ENCODE measurements at regions not wholly inside any gene's neighbourhood (a gene's known extent, or its start where the extent isn't known, plus 50 kb on each side); places are given as distances from the start of the nearest gene placed in this dataset.

DNA sequence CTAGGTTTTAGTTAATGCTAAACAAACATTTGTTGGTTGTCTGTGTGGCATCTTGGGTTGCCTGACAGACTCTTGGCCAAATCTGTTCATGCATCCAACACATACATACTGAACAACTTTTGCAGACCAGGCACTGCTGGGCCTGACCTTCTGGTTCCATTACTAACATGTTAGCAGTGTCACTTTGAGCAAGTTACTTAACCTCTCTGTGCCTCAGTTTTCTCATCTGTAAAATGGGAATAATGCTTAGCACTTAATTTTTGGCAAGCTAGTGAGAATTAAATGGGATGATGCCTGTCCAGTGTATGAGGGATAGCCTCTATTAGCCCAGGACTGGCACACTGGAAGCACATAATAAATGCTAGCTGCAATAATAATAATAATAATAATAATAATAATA is 169.9 kb downstream of the DHX35 start (continued):
- TF ChIP-seq, protein P1, sequence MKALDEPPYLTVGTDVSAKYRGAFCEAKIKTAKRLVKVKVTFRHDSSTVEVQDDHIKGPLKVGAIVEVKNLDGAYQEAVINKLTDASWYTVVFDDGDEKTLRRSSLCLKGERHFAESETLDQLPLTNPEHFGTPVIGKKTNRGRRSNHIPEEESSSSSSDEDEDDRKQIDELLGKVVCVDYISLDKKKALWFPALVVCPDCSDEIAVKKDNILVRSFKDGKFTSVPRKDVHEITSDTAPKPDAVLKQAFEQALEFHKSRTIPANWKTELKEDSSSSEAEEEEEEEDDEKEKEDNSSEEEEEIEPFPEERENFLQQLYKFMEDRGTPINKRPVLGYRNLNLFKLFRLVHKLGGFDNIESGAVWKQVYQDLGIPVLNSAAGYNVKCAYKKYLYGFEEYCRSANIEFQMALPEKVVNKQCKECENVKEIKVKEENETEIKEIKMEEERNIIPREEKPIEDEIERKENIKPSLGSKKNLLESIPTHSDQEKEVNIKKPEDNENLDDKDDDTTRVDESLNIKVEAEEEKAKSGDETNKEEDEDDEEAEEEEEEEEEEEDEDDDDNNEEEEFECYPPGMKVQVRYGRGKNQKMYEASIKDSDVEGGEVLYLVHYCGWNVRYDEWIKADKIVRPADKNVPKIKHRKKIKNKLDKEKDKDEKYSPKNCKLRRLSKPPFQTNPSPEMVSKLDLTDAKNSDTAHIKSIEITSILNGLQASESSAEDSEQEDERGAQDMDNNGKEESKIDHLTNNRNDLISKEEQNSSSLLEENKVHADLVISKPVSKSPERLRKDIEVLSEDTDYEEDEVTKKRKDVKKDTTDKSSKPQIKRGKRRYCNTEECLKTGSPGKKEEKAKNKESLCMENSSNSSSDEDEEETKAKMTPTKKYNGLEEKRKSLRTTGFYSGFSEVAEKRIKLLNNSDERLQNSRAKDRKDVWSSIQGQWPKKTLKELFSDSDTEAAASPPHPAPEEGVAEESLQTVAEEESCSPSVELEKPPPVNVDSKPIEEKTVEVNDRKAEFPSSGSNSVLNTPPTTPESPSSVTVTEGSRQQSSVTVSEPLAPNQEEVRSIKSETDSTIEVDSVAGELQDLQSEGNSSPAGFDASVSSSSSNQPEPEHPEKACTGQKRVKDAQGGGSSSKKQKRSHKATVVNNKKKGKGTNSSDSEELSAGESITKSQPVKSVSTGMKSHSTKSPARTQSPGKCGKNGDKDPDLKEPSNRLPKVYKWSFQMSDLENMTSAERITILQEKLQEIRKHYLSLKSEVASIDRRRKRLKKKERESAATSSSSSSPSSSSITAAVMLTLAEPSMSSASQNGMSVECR (CRISPR knock-in tag; IDR thresholded peaks at IDR 0.05; ENCODE audit: borderline replicate concordance), result no peak
- TF ChIP-seq CREB1 (CRISPR knock-in tag; IDR thresholded peaks at IDR 0.05), result no peak
- no peak for TF ChIP-seq CREM (CRISPR knock-in tag; IDR thresholded peaks at IDR 0.05)
- no peak for TF ChIP-seq NFYB (CRISPR knock-in tag; conservative IDR thresholded peaks at IDR 0.05; ENCODE audit: low read depth)
- no peak for TF ChIP-seq ZNF423 (CRISPR knock-in tag; IDR thresholded peaks at IDR 0.05)
- no peak for TF ChIP-seq SMAD4 (CRISPR knock-in tag; IDR thresholded peaks at IDR 0.05)

DNA sequence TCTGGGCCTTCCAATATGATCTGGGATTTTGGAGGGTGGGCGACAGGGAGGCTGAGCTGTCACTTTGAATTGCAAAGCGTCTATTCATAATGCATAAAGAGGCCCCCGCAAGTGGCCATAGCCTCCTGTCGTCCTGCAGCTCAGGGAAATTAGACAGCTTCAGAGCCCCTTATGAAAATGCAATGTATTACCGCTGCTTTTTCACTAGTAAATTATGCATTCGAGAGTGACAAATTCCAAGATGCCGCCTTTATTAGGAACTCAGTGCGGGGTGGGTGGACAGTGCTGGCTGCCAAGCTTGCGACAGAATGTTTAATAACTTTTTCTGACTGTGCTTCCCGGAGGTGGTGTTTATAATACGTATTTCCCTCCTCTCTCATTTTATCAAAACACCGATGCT is 168.5 kb downstream of the DHX35 start:
- DNase-seq (ENCODE audit: low spot score), result no peak
- TF ChIP-seq, protein P2, sequence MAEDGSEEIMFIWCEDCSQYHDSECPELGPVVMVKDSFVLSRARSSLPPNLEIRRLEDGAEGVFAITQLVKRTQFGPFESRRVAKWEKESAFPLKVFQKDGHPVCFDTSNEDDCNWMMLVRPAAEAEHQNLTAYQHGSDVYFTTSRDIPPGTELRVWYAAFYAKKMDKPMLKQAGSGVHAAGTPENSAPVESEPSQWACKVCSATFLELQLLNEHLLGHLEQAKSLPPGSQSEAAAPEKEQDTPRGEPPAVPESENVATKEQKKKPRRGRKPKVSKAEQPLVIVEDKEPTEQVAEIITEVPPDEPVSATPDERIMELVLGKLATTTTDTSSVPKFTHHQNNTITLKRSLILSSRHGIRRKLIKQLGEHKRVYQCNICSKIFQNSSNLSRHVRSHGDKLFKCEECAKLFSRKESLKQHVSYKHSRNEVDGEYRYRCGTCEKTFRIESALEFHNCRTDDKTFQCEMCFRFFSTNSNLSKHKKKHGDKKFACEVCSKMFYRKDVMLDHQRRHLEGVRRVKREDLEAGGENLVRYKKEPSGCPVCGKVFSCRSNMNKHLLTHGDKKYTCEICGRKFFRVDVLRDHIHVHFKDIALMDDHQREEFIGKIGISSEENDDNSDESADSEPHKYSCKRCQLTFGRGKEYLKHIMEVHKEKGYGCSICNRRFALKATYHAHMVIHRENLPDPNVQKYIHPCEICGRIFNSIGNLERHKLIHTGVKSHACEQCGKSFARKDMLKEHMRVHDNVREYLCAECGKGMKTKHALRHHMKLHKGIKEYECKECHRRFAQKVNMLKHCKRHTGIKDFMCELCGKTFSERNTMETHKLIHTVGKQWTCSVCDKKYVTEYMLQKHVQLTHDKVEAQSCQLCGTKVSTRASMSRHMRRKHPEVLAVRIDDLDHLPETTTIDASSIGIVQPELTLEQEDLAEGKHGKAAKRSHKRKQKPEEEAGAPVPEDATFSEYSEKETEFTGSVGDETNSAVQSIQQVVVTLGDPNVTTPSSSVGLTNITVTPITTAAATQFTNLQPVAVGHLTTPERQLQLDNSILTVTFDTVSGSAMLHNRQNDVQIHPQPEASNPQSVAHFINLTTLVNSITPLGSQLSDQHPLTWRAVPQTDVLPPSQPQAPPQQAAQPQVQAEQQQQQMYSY (CRISPR knock-in tag; IDR thresholded peaks at IDR 0.05), result no peak
- TF ChIP-seq JUN (CRISPR knock-in tag; IDR thresholded peaks at IDR 0.05), result no peak
- TF ChIP-seq ZNF317 (CRISPR knock-in tag; IDR thresholded peaks at IDR 0.05; ENCODE audit: borderline replicate concordance, low read depth), result no peak
- TF ChIP-seq, protein P3, sequence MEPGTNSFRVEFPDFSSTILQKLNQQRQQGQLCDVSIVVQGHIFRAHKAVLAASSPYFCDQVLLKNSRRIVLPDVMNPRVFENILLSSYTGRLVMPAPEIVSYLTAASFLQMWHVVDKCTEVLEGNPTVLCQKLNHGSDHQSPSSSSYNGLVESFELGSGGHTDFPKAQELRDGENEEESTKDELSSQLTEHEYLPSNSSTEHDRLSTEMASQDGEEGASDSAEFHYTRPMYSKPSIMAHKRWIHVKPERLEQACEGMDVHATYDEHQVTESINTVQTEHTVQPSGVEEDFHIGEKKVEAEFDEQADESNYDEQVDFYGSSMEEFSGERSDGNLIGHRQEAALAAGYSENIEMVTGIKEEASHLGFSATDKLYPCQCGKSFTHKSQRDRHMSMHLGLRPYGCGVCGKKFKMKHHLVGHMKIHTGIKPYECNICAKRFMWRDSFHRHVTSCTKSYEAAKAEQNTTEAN (CRISPR knock-in tag; IDR thresholded peaks at IDR 0.05), result no peak
- TF ChIP-seq, protein P4, sequence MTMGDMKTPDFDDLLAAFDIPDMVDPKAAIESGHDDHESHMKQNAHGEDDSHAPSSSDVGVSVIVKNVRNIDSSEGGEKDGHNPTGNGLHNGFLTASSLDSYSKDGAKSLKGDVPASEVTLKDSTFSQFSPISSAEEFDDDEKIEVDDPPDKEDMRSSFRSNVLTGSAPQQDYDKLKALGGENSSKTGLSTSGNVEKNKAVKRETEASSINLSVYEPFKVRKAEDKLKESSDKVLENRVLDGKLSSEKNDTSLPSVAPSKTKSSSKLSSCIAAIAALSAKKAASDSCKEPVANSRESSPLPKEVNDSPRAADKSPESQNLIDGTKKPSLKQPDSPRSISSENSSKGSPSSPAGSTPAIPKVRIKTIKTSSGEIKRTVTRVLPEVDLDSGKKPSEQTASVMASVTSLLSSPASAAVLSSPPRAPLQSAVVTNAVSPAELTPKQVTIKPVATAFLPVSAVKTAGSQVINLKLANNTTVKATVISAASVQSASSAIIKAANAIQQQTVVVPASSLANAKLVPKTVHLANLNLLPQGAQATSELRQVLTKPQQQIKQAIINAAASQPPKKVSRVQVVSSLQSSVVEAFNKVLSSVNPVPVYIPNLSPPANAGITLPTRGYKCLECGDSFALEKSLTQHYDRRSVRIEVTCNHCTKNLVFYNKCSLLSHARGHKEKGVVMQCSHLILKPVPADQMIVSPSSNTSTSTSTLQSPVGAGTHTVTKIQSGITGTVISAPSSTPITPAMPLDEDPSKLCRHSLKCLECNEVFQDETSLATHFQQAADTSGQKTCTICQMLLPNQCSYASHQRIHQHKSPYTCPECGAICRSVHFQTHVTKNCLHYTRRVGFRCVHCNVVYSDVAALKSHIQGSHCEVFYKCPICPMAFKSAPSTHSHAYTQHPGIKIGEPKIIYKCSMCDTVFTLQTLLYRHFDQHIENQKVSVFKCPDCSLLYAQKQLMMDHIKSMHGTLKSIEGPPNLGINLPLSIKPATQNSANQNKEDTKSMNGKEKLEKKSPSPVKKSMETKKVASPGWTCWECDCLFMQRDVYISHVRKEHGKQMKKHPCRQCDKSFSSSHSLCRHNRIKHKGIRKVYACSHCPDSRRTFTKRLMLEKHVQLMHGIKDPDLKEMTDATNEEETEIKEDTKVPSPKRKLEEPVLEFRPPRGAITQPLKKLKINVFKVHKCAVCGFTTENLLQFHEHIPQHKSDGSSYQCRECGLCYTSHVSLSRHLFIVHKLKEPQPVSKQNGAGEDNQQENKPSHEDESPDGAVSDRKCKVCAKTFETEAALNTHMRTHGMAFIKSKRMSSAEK (CRISPR knock-in tag; IDR thresholded peaks at IDR 0.05; ENCODE audit: borderline replicate concordance), result no peak
- TF ChIP-seq KAT7 (CRISPR knock-in tag; IDR thresholded peaks at IDR 0.05; ENCODE audit: borderline replicate concordance), result no peak
- TF ChIP-seq NR3C1 (CRISPR knock-in tag; conservative IDR thresholded peaks at IDR 0.05; ENCODE audit: low read depth), result no peak
- no peak for TF ChIP-seq SOX15 (CRISPR knock-in tag; IDR thresholded peaks at IDR 0.05)
- TF ChIP-seq, protein P5, sequence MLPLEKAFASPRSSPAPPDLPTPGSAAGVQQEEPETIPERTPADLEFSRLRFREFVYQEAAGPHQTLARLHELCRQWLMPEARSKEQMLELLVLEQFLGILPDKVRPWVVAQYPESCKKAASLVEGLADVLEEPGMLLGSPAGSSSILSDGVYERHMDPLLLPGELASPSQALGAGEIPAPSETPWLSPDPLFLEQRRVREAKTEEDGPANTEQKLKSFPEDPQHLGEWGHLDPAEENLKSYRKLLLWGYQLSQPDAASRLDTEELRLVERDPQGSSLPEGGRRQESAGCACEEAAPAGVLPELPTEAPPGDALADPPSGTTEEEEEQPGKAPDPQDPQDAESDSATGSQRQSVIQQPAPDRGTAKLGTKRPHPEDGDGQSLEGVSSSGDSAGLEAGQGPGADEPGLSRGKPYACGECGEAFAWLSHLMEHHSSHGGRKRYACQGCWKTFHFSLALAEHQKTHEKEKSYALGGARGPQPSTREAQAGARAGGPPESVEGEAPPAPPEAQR (CRISPR knock-in tag; IDR thresholded peaks at IDR 0.05), result no peak
- TF ChIP-seq, protein P6, sequence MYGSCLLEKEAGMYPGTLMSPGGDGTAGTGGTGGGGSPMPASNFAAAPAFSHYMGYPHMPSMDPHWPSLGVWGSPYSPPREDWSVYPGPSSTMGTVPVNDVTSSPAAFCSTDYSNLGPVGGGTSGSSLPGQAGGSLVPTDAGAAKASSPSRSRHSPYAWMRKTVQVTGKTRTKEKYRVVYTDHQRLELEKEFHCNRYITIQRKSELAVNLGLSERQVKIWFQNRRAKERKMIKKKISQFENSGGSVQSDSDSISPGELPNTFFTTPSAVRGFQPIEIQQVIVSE (CRISPR knock-in tag; IDR thresholded peaks at IDR 0.05; ENCODE audit: borderline replicate concordance), result no peak

More for the DNA sequence above, 168.5 kb downstream of the DHX35 start:
- CTCF ChIA-PET, result interaction anchor here (1.9 kb wide), 1 partner anchor 19 kb away, joined by 8 read pairs; no protein-coding TSS in a partner anchor
- H3K4me1 Mint-ChIP-seq, result peaks cover 20% of the 10 kb centered on the region
- H3K27me3 Mint-ChIP-seq (ENCODE audit: low read depth), result peaks cover 7% of the 10 kb centered on the region
- no peak overlapping the region for H3K27ac Mint-ChIP-seq
- H3K36me3 Mint-ChIP-seq, result no peaks in the 10 kb centered on the region
- no peak overlapping the region for H3K4me3 Mint-ChIP-seq
- ATAC-seq, result no peak
- POLR2A ChIA-PET, result no interaction called here
- H3K9me3 Mint-ChIP-seq, result peaks cover 5% of the 10 kb centered on the region

Data from WTC11 (cell line).